A673 (cell line): ENCODE measurements at regions not wholly inside any gene's neighbourhood (a gene's known extent, or its start where the extent isn't known, plus 50 kb on each side); places are given as distances from the start of the nearest gene placed in this dataset.

Experiments
- BruUV-seq: library from RNA; stranded (reverse); fragments of 400-500 nt; replicated peaks from 2 replicates; lab custom pipeline; 2021; lab: Mats Ljungman, UMichigan
- CTCF ChIA-PET: fragments of 300-600 bp; sonication (Branson Sonifier 250); formaldehyde crosslinking; loops from one replicate; lab custom pipeline; 2022; ENCODE audit warnings: antibody characterized with exemption; lab: Charles Lee
- POLR2A ChIA-PET: fragments of 300-600 bp; sonication (Branson Sonifier 250); formaldehyde crosslinking; loops from one replicate; lab custom pipeline; 2022; ENCODE audit warnings: antibody characterized with exemption; ENCODE audit not compliant: low non-redundant PET; lab: Charles Lee
- DNase-seq: peaks from one replicate; pipeline ENCODE4 v3.0.0-alpha.2; 2015; ENCODE audit warnings: low spot score
- H3K27ac ChIP-seq: fragments of 200-600 bp; sonication (generic); 2 replicates; pipeline ENCODE4 v1.5.1; 2016; ENCODE audit warnings: mixed run types, low read depth, mild to moderate bottlenecking, mixed read lengths, antibody characterized with exemption, low read length; ENCODE audit not compliant: poor library complexity, severe bottlenecking
- H3K27me3 ChIP-seq: fragments of 200-600 bp; sonication (generic); replicated peaks from 2 replicates; pipeline ENCODE4 v1.6.1; 2017; ENCODE audit warnings: mixed run types, low read depth, mild to moderate bottlenecking, mixed read lengths, antibody characterized with exemption, low read length; ENCODE audit not compliant: insufficient read depth, poor library complexity
- H3K36me3 ChIP-seq: fragments of 200-600 bp; sonication (generic); 2 replicates; pipeline ENCODE4 v1.6.1; 2016; ENCODE audit warnings: mixed run types, mild to moderate bottlenecking, mixed read lengths, antibody characterized with exemption, low read length; ENCODE audit not compliant: insufficient read depth, poor library complexity, severe bottlenecking
- H3K4me1 ChIP-seq: fragments of 200-600 bp; sonication (generic); 2 replicates; pipeline ENCODE4 v1.6.1; 2017; ENCODE audit warnings: mixed run types, mild to moderate bottlenecking, mixed read lengths, antibody characterized with exemption, low read length; ENCODE audit not compliant: insufficient read depth, poor library complexity, severe bottlenecking
- H3K4me3 ChIP-seq: fragments of 200-600 bp; sonication (generic); 2 replicates; pipeline ENCODE4 v1.5.1; 2016; ENCODE audit warnings: low read depth, mixed run types, mild to moderate bottlenecking, mixed read lengths, low read length; ENCODE audit not compliant: poor library complexity, severe bottlenecking
- H3K9me3 ChIP-seq: fragments of 200-600 bp; sonication (generic); 2 replicates; pipeline ENCODE4 v1.6.1; 2016; ENCODE audit warnings: mixed run types, low read depth, mild to moderate bottlenecking, mixed read lengths, antibody characterized with exemption, low read length; ENCODE audit not compliant: poor library complexity, severe bottlenecking
- EZH2 ChIP-seq: fragments of 200-600 bp; sonication (generic); IDR thresholded peaks from 2 replicates; pipeline ENCODE4 v1.6.1; 2017; ENCODE audit warnings: borderline replicate concordance, low read depth, mild to moderate bottlenecking, mixed read lengths, antibody characterized with exemption, low read length; ENCODE audit not compliant: poor library complexity, severe bottlenecking
- intact Hi-C: fragments of 100-400 bp; cut with micrococcal nuclease; formaldehyde crosslinking; loops from one replicate; pipeline ENCODE4 v1.10.0; 2022; ENCODE audit not compliant: unreplicated experiment
- TF ChIP-seq, protein P1 (sequence below): fragments of 300-800, 200-600 bp; sonication (generic); conservative IDR thresholded peaks from 2 replicates; pipeline ENCODE4 v1.5.1; 2017; ENCODE audit warnings: low read depth, mild to moderate bottlenecking, antibody characterized with exemption, low read length, moderate library complexity, mixed read lengths

DNA sequence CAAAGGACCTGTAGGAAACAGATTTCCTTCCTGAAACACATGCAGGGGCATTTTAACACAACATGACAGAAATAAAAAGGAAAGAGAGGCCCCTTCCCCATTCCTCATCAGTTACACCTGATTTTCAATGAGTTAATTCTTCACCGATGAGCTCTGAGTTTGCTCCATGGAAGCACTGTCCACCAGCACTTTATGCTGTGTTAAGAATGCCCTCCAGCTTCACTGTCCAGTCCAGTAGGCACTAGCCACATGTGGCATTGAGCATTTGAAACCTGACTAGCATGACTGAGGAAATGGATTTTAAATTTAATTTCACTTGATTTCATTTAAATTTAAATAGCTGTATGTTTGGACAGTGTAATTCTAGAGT lies 217.2 kb upstream of the SLC10A2 start:
- ChIA-PET POLR2A (no interaction called here), CTCF (no interaction called here)
- Histone ChIP-seq H3K9me3 (no peaks in the 10 kb centered on the region), H3K4me3 (no peak overlapping the region), H3K36me3 (no peaks in the 10 kb centered on the region), H3K4me1 (peaks cover 2% of the 10 kb centered on the region), H3K27me3 (no peaks in the 10 kb centered on the region), H3K27ac (no peak overlapping the region)
- no peak for DNase-seq
- intact Hi-C loops, result no loop called here
- BruUV-seq, result no TSS peak
- TF ChIP-seq, protein P1, sequence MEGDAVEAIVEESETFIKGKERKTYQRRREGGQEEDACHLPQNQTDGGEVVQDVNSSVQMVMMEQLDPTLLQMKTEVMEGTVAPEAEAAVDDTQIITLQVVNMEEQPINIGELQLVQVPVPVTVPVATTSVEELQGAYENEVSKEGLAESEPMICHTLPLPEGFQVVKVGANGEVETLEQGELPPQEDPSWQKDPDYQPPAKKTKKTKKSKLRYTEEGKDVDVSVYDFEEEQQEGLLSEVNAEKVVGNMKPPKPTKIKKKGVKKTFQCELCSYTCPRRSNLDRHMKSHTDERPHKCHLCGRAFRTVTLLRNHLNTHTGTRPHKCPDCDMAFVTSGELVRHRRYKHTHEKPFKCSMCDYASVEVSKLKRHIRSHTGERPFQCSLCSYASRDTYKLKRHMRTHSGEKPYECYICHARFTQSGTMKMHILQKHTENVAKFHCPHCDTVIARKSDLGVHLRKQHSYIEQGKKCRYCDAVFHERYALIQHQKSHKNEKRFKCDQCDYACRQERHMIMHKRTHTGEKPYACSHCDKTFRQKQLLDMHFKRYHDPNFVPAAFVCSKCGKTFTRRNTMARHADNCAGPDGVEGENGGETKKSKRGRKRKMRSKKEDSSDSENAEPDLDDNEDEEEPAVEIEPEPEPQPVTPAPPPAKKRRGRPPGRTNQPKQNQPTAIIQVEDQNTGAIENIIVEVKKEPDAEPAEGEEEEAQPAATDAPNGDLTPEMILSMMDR, result no peak
- TF ChIP-seq EZH2, result no peak

DNA sequence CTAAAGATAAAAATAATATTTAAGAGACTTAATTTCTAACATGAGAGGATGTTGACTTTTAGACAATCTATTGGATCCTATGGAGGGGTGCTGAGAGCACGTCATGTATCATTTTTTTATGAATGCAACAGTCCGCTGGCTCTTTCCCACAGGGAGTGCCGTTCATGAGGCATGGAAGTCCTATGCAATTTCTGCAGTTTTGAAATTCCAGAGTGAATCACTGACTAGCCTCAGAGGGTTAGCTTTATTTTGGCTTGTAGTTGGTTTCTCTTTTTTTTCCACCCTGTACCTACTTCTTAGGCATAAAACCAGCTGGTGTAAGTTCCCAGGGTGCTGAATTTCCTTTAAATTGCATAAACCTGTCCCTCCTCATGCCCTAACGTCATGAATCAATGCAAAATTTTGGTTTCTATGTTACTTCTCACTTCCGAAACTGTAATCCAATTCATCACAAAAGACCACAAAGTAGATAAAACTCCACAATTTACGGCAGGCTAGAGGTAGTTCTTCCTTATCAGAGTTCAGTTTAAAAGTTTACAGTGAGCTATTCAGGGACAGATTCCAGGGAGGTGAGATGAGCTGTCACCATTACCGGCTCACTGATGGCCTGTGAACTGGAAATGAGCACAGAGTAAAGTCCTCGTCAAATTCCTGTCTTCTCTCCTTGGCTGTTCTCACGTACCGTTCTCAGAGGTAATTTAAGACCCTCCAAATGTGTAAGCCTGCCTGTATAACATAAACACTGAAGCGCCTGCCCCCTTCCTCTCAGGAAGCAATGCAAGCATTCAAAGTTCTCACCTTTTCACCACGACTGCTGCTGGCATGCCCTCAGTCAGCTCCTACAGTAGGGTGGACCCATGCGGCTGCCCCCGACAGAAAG lies 216.6 kb upstream of the SLC10A2 start:
- ChIA-PET CTCF (no interaction called here), POLR2A (no interaction called here)
- Histone ChIP-seq H3K36me3 (no peaks in the 10 kb centered on the region), H3K27ac (no peak overlapping the region), H3K27me3 (no peaks in the 10 kb centered on the region), H3K4me3 (no peak overlapping the region), H3K4me1 (no peaks in the 10 kb centered on the region), H3K9me3 (no peaks in the 10 kb centered on the region)
- no TSS peak for BruUV-seq
- no peak for DNase-seq
- TF ChIP-seq EZH2, result no peak
- TF ChIP-seq, protein P1, result no peak
- intact Hi-C loops, result no loop called here

DNA sequence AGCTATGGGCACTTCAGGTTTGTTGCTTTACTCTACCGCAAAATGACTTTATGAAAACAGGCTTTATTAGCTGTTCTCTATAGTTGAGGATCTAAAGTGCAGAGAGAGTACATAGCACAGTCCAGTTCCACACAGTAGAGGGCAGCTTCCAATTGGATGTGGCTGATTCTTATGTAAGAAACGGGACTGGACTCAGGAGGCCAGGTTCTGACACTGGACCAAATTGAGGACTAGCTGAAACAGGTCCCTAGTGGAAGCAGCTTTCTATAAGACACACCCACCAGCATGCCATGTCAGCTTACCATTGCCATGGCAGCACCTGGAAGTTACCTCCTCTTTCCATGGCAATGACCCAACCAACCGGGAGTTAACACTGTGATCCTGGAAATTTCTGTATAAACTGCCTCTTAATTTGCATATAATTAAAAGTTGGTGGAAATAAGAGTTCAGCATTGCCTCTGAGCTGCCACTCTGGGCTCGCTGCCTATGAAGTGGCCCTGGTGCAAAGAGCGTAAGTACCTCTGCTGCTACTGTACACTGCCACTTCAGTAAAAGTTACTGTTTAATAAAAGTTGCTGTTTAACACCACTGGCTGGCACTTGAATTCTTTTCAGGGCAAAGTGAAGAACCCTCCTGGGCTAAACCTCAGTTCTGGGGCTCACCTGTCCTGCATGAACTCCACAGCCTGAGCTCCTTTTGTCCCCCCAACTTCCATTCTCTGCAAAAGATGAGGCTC lies 211.9 kb upstream of the SLC10A2 start:
- ChIA-PET POLR2A (no interaction called here), CTCF (no interaction called here)
- no peak for DNase-seq
- TF ChIP-seq, protein P1, result no peak
- no peak for TF ChIP-seq EZH2
- Histone ChIP-seq H3K9me3 (no peaks in the 10 kb centered on the region), H3K4me3 (no peak overlapping the region), H3K36me3 (no peaks in the 10 kb centered on the region), H3K4me1 (no peaks in the 10 kb centered on the region), H3K27ac (no peak overlapping the region), H3K27me3 (no peaks in the 10 kb centered on the region)
- BruUV-seq, result no TSS peak
- intact Hi-C loops, result no loop called here
